ENCODE measurements at regions not wholly inside any gene's neighbourhood (a gene's known extent, or its start where the extent isn't known, plus 50 kb on each side); places are given as distances from the start of the nearest gene placed in this dataset.

- no peak overlapping the region for H3K27ac ChIP-seq
- TF ChIP-seq, protein P1, sequence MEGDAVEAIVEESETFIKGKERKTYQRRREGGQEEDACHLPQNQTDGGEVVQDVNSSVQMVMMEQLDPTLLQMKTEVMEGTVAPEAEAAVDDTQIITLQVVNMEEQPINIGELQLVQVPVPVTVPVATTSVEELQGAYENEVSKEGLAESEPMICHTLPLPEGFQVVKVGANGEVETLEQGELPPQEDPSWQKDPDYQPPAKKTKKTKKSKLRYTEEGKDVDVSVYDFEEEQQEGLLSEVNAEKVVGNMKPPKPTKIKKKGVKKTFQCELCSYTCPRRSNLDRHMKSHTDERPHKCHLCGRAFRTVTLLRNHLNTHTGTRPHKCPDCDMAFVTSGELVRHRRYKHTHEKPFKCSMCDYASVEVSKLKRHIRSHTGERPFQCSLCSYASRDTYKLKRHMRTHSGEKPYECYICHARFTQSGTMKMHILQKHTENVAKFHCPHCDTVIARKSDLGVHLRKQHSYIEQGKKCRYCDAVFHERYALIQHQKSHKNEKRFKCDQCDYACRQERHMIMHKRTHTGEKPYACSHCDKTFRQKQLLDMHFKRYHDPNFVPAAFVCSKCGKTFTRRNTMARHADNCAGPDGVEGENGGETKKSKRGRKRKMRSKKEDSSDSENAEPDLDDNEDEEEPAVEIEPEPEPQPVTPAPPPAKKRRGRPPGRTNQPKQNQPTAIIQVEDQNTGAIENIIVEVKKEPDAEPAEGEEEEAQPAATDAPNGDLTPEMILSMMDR (IDR thresholded peaks at IDR 0.05): no peak
- TF ChIP-seq ZFX (IDR thresholded peaks at IDR 0.05; ENCODE audit: borderline replicate concordance): no peak
Measured at GRCh38 chr4:131054489-131055019, 1958.6 kb downstream of the C4orf33 start.

DNA sequence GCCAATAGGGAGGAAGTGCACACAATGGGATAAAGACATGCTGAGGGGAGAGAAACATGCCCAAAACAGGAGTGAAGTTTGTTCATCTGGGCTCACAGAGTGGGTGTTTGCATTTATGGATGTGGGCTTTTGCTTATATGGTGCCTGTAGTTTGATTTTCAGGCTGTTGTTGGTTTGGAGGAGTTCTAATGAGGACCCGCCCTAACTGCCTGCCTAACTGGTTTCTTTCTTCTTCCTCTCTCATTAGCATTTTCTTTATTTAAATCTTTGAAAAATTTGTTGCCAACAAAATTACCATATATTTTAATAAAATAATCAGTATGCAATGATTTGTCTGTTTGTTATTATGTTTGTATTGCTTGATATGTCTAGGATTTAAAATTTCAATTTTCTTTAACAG is 1965.8 kb downstream of the C4orf33 start:
- no peak overlapping the region for H3K27ac ChIP-seq
- TF ChIP-seq, protein P1 (IDR thresholded peaks at IDR 0.05): no peak

GRCh38 chr4:131063878-131064277 is 1967.9 kb downstream of the C4orf33 start:
- no peak overlapping the region for H3K27ac ChIP-seq
- TF ChIP-seq, protein P1 (IDR thresholded peaks at IDR 0.05): no peak
- TF ChIP-seq ZFX (IDR thresholded peaks at IDR 0.05; ENCODE audit: borderline replicate concordance): no peak

GRCh38 chr4:131081069-131081468 is 1985.1 kb downstream of the C4orf33 start:
- TF ChIP-seq, protein P1 (IDR thresholded peaks at IDR 0.05): no peak
- TF ChIP-seq ZFX (IDR thresholded peaks at IDR 0.05; ENCODE audit: borderline replicate concordance): no peak

DNA sequence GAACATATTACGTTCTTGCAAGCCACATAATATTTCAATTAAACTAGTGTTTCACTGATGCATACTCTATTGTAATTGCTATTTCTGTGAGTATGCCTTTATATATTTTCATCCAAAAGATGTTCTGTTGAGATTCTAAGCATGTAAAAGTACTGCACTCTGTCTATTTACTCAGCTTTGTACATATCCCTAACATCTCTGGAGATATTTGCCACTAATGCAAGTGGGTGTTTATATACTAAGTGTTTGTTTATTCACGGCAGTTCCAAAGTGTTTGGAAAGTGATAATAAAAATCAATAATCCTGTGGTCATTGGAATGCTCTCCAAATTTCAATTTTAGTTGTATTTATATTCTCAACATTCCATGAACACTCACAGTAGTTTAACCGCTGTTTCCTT is 1989.0 kb downstream of the C4orf33 start:
- no peak for TF ChIP-seq ZFX (IDR thresholded peaks at IDR 0.05; ENCODE audit: borderline replicate concordance)
- TF ChIP-seq, protein P1 (IDR thresholded peaks at IDR 0.05): no peak

More at GRCh38 chr4:131081069-131081468, 1985.1 kb downstream of the C4orf33 start:
- no peak overlapping the region for H3K27ac ChIP-seq

DNA sequence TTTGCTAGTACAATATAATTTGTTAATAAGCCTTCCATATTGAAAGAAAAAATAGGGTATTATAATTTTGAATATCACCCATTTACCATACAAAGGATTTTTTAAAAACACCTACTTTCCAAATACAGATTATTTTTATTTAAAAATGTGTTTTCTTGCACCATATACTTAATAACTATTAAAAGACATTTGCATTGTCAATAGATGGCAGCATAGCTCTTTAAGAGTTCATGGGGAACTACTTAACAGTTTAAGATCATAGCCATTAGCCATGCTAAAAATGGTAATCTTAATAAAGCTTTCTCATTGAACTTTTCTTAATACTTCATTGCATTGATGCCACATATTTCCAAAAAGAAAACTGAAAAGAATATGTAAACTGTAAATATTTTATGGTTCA is 1995.9 kb downstream of the C4orf33 start:
- TF ChIP-seq, protein P1 (IDR thresholded peaks at IDR 0.05): peak; percentile 80
- no peak for TF ChIP-seq ZFX (IDR thresholded peaks at IDR 0.05; ENCODE audit: borderline replicate concordance)
- H3K27ac ChIP-seq: no peak overlapping the region

More for the DNA sequence above, 1989.0 kb downstream of the C4orf33 start:
- no peak overlapping the region for H3K27ac ChIP-seq

GRCh38 chr4:131093303-131093702 is 1997.4 kb downstream of the C4orf33 start:
- peak overlapping the region; percentile 22; the same call in 1 of the 2 replicates for H3K27ac ChIP-seq
- TF ChIP-seq, protein P1 (IDR thresholded peaks at IDR 0.05): no peak
- no peak for TF ChIP-seq ZFX (IDR thresholded peaks at IDR 0.05; ENCODE audit: borderline replicate concordance)
